NCI-H345 treated with DMSO at 0.1 percent for 48 hours (cell line): ENCODE measurements at regions not wholly inside any gene's neighbourhood (a gene's known extent, or its start where the extent isn't known, plus 50 kb on each side); places are given as distances from the start of the nearest gene placed in this dataset.
"Not testable (repeated sequence)": the region's sequence is repeated elsewhere in the genome, so short reads cannot be mapped to it uniquely, and the experiment has no call there.

ENCODE experiments used
- DNase-seq: peaks from one replicate; lab custom pipeline; 2025; ENCODE audit not compliant: unreplicated experiment; lab: John Stamatoyannopoulos, UW

DNA sequence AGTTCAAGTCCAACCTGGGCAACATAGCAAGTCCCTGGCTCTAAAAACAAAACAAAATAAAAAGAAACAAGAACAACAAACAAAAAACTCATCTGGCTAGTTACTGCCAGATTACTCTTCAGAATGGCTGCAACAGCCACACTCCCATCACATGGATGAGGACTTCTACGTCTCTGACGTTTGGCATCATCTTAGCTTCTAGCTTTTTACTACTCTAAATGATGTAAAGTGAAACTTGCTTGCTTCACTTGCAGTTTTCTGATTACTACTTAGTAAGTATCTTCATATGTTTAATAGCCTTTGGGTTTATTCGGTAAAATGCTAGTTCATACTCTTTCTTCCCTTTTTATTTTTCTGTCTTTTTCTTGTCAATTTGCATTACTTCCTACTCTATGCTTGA lies 161.1 kb upstream of the CARMIL1 start:
- no peak for DNase-seq

DNA sequence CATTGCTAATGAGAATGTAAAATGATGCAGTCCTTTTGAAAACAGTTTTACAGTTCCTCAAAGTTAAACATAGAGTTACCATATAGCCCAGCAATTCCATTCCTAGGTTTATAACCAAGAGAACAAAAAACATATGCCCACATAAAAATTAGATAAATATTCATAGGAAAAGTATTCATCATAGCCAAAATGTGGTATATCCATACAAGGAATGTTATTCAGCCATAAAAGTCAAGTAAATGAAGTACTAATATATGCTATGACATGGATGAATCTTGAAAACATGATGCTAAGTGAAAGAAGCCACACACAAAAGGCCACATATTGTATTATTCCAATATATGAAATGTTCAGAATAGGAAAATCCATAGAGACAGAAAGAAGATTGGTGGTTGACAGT lies 158.0 kb upstream of the CARMIL1 start:
- no peak for DNase-seq

GRCh38 chr6:25122001-25122400 lies 157.2 kb upstream of the CARMIL1 start:
- DNase-seq, result no peak

GRCh38 chr6:25122622-25123237 lies 156.4 kb upstream of the CARMIL1 start:
- DNase-seq, result no peak

GRCh38 chr6:25124216-25124715 lies 154.9 kb upstream of the CARMIL1 start:
- no peak for DNase-seq

DNA sequence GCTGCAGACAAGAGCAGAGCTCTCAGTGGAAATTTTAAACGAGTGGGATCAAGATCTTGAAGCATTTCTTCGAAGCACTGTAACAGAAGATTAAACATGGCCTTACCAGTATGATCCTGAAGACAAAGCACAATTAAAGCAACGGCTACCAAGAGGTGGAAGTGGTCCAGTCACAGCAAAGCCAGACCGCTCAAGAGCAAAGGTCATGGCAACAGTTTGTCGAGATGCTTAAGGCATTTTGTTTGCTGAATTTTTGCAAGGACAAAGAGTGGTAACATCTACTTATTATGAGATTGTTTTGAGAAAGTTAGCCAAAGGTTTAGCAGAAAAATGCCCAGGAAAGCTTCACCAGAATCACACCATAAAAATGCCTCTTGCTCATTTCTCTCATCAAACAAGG lies 153.4 kb upstream of the CARMIL1 start:
- no peak for DNase-seq

GRCh38 chr6:25127076-25127837 lies 151.9 kb upstream of the CARMIL1 start:
- no peak for DNase-seq

DNA sequence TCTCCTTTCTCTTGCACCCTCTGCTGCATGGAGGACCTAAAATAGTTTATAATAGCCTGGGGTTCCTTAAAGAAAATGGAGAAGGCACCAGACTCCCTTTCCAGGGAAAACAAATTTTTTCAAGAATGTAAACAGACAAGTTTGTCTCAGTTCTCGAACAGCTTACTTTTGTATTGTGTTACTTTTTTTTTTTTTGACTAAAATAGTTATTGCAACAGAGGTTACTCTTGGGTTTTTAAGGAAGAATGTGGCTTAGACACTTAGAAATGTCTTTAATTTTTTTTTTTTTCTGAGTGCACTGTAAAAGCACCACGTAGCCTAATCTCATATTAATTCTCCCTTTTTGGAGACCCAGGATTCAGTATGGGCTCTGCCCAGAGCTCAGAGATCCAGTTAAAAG lies 148.7 kb upstream of the CARMIL1 start:
- no peak for DNase-seq

- no peak for DNase-seq
Observed at GRCh38 chr6:25132934-25133333, 146.2 kb upstream of the CARMIL1 start.

DNA sequence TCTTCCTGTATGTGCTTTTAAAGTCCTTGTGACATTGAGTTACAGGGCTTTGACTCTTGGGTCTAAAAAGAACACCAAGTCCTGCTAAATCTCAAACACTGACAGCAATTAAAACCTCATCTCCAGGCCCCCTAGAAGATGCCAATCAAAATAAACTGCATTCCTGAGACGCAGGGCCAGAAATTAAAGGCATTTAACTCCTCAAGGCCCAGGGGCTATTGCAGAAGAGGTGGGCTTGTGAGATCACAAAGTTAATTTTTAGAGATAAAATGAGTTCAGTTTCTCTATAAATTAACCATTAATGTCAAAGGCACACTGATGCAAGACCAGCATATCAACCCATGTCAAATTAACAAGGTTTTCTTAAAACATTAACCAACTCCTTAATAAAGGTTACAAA lies 145.6 kb upstream of the CARMIL1 start:
- DNase-seq, result no peak

DNA sequence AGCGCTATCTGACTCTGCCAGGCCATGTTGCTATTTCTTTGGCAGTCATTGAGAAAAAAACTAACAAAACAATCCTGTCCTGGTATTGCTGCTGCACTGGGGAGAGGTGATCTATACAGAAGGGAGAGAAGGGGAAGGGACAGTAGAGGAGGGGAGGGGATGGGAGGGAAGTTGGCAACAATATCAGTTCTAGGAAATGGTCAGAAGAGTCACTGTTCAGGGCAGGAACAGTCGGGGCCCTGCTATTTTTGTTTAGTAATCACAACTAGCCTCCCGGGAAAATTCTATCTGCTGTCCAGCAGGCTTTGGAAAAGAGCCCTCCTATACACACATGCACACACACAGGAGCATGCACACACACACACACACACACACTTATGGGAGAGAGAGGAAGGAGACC lies 142.3 kb upstream of the CARMIL1 start:
- no peak for DNase-seq

GRCh38 chr6:25137480-25137879 lies 141.7 kb upstream of the CARMIL1 start:
- no peak for DNase-seq

- DNase-seq, result no peak
Observed at GRCh38 chr6:25137916-25138232, 141.3 kb upstream of the CARMIL1 start.

GRCh38 chr6:25138233-25138933 lies 140.8 kb upstream of the CARMIL1 start:
- DNase-seq, result no peak

DNA sequence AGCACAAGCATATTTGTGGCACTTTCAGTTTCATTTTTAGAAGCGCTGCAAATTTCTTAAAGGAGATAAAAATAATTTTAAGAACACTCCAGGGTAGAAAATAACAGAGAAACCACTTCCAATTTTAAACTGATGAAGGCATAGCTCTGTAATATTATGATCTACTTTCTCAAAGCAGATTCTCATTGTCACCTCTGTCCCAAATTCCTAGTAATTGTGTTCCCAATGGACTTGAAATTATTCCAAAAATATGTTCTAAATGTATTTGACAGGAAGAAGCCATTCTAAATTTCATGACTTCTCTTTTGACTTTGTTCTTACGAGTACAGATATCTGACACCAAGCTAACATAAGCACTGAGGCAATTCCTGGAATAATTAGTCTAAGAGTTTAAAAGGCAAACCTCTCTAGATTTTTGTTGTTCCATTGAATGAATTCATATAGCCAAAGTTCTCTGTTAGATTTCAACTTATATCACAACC lies 140.2 kb upstream of the CARMIL1 start:
- DNase-seq, result no peak

- not testable (repeated sequence) for DNase-seq
Observed at GRCh38 chr6:25139608-25140007, 139.6 kb upstream of the CARMIL1 start.

DNA sequence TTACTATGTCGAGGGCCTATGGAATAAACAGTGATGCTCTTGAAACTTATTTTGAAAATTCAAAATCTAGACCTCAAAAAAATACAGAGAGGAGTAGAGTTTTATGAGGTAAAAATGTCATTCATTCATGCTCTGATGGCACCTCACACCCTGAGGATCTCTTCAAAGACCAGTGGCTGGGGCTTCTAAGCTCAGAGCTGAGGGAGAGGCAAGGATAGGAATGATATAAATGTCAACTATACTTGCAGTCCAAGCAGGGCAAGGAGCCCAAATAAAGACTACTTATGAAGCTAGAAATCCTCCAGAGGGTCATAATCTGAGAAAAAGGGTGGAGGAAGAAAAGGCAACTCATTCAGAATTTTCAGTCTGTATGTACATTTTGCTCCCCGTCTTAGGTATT lies 136.7 kb upstream of the CARMIL1 start:
- DNase-seq, result no peak

- DNase-seq, result no peak
Observed at GRCh38 chr6:25144919-25145318, 134.3 kb upstream of the CARMIL1 start.

- DNase-seq, result no peak
Observed at GRCh38 chr6:25147223-25147622, 132.0 kb upstream of the CARMIL1 start.

DNA sequence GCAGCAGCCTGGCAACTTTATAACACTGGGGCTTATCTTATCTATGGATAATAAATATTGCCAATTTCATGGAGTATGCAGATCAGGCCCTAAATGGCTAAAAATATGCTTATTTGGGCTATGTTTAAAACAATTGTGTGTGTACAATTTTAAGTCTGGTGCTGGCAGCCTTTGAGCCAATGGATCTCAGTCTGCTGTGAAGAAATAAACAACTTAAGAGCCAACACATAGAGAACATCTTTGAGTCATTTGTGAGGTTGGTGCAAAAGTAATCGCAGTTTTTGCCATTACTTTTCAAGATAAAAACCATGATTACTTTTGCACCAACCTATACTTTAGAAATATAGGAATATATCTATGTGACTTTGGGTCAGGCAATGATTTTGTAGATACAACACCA lies 129.1 kb upstream of the CARMIL1 start:
- no peak for DNase-seq

DNA sequence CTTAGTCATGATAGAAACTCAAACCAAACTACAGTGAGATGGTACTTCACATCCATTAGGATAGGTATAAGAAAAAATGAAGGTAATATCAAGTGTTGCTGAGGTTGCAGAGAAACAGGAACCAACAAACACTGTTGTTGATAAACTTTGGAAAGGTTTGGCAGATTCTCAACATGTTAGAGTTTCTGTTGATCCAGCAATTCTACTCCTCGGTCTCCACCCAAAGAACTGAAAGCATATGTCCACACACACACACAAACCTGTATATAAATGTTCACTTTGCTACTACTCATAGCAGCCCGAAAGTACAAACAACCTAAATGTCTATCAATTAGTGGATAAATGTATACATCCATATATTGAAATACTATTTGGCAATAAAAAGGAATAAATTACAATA lies 128.3 kb upstream of the CARMIL1 start:
- DNase-seq, result no peak

GRCh38 chr6:25153079-25153478 lies 126.1 kb upstream of the CARMIL1 start:
- no peak for DNase-seq
